Upper lobe of right lung (tissue), 1 donor: ENCODE measurements at regions not wholly inside any gene's neighbourhood (a gene's known extent, or its start where the extent isn't known, plus 50 kb on each side); places are given as distances from the start of the nearest gene placed in this dataset.
"Not testable (repeated sequence)": the region's sequence is repeated elsewhere in the genome, so short reads cannot be mapped to it uniquely, and the experiment has no call there.

Experiments
- ATAC-seq: fragments of 200-7000 bp; cut with Tn5 transposase; one replicate; pipeline ENCODE4 v1.9.1; 2020; ENCODE audit warnings: mild to moderate bottlenecking, moderate library complexity
- DNase-seq: peaks from one replicate; pipeline ENCODE4 v3.0.0-alpha.2; 2020
- H3K27ac ChIP-seq: fragments of 200-600 bp; one replicate; pipeline ENCODE4 v1.8.0; 2022
- H3K27me3 ChIP-seq: fragments of 200-600 bp; one replicate; pipeline ENCODE4 v1.8.0; 2022; ENCODE audit warnings: mild to moderate bottlenecking
- H3K36me3 ChIP-seq: fragments of 200-600 bp; one replicate; pipeline ENCODE4 v1.8.0; 2022
- H3K4me1 ChIP-seq: fragments of 200-600 bp; one replicate; pipeline ENCODE4 v1.8.0; 2022
- H3K4me3 ChIP-seq: fragments of 200-600 bp; one replicate; pipeline ENCODE4 v1.8.0; 2022; ENCODE audit warnings: mild to moderate bottlenecking
- H3K9me3 ChIP-seq: fragments of 200-600 bp; one replicate; pipeline ENCODE4 v1.8.0; 2022
- intact Hi-C: fragments of 100-400 bp; cut with DNase I; formaldehyde crosslinking; loops from one replicate; pipeline ENCODE4 v1.11.0; 2022
- TF ChIP-seq, protein P1 (sequence below): fragments of 200-600 bp; IDR thresholded peaks from one replicate; pipeline ENCODE4 v1.8.0; 2022; ENCODE audit warnings: antibody characterized with exemption
- donor health status: DM: no; HTN: yes; CAD: no; lungs with severe emphysema.

DNA sequence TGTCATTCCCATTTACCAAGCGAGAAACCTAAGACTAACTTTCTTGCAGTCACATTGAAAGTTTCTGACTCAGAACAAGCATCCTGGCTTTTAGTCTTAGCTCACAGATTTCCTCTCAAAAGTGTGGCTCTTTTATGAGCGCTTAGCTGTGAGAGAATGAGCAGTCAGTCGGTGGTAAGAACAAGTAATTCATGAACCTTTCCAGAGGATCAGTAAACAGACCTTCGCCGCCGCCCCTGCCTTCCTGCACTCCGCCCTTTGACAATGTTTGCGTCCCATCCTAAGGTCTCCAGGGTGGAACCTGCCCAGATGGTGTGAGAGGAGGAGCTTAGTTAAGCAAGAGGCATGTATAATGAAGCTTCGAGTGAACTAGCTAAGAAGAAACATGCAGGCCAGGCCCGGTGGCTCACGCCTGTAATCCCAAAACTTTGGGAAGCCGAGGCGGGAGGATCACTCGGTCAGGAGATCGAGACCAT lies 142.4 kb downstream of the GLUL start:
- intact Hi-C loops: no loop called here
- H3K4me3 ChIP-seq: no peak overlapping the region
- H3K27ac ChIP-seq: no peak overlapping the region
- no peak for DNase-seq
- peak; percentile 58 for ATAC-seq
- H3K27me3 ChIP-seq: no peaks in the 10 kb centered on the region
- no peaks in the 10 kb centered on the region for H3K9me3 ChIP-seq
- no peaks in the 10 kb centered on the region for H3K36me3 ChIP-seq
- TF ChIP-seq, protein P1, sequence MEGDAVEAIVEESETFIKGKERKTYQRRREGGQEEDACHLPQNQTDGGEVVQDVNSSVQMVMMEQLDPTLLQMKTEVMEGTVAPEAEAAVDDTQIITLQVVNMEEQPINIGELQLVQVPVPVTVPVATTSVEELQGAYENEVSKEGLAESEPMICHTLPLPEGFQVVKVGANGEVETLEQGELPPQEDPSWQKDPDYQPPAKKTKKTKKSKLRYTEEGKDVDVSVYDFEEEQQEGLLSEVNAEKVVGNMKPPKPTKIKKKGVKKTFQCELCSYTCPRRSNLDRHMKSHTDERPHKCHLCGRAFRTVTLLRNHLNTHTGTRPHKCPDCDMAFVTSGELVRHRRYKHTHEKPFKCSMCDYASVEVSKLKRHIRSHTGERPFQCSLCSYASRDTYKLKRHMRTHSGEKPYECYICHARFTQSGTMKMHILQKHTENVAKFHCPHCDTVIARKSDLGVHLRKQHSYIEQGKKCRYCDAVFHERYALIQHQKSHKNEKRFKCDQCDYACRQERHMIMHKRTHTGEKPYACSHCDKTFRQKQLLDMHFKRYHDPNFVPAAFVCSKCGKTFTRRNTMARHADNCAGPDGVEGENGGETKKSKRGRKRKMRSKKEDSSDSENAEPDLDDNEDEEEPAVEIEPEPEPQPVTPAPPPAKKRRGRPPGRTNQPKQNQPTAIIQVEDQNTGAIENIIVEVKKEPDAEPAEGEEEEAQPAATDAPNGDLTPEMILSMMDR: no peak
- no peaks in the 10 kb centered on the region for H3K4me1 ChIP-seq

DNA sequence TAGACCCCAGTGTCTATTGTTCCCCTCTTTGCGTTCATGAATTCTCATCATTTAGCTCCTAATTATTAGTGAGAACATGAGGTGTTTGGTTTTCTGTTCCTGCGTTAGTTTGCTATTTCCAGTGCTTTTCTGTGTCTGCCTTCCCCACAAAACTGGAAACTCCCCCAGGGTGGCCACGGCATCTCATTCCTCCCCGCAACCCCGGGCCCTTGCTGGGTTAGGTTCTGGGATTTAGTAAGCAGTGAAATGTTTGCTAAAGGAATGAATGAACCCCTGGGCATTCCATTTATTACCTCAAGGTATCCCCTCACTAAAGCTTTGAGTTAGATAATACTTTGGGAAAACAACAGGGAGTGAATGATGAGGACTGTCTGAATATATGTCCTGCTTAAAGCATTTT lies 142.9 kb downstream of the GLUL start:
- TF ChIP-seq, protein P1: no peak
- H3K9me3 ChIP-seq: no peaks in the 10 kb centered on the region
- H3K27ac ChIP-seq: no peak overlapping the region
- intact Hi-C loops: no loop called here
- DNase-seq (no peak), ATAC-seq (no peak)
- H3K36me3 ChIP-seq: no peaks in the 10 kb centered on the region
- H3K4me1 ChIP-seq: no peaks in the 10 kb centered on the region
- no peaks in the 10 kb centered on the region for H3K27me3 ChIP-seq
- no peak overlapping the region for H3K4me3 ChIP-seq

DNA sequence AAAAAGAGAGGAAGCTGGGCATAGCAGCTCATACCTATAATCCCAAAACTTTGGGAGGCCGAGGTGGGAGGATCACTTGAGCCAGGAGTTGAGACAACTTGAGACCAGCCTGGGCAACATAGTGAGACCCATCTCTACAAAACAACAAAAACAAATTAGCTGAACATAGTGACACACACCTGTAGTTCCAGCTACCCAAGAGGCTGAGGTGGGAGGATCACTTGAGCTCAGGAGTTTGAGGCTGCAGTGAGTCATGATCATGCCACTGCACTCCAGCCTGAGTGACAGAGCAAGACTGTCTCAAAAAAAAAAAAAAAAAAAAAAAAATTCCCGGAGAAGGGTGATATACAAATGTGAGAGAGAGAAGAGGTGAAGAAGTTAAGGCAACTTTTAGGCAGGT lies 143.8 kb downstream of the GLUL start:
- H3K36me3 ChIP-seq, ATAC-seq, H3K9me3 ChIP-seq, H3K27me3 ChIP-seq, H3K4me3 ChIP-seq, H3K4me1 ChIP-seq, intact Hi-C loops, DNase-seq, H3K27ac ChIP-seq: not testable (repeated sequence)

DNA sequence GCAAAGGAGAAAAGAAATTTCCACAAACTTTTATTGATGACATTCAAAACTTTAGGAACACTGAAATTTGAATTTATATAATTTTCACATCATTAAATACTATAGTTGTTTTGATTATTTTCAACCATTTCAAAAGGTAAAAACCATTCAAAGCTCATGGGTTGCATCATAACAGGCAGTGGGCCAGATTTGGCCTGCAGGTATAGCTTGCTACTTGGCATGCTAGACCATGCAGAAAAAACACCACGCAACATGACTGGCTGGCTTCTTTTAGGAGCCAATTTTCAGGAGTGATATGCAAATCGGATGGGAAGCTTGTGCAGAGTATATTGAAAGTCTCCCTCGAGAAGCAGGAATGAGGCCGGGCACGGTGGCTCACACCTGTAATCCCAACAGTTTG lies 144.8 kb downstream of the GLUL start:
- TF ChIP-seq, protein P1: no peak
- no peaks in the 10 kb centered on the region for H3K36me3 ChIP-seq
- H3K4me3 ChIP-seq: no peak overlapping the region
- H3K27ac ChIP-seq: no peak overlapping the region
- DNase-seq: no peak
- no peak for ATAC-seq
- intact Hi-C loops: no loop called here
- H3K9me3 ChIP-seq: no peaks in the 10 kb centered on the region
- no peaks in the 10 kb centered on the region for H3K27me3 ChIP-seq
- H3K4me1 ChIP-seq: no peaks in the 10 kb centered on the region

DNA sequence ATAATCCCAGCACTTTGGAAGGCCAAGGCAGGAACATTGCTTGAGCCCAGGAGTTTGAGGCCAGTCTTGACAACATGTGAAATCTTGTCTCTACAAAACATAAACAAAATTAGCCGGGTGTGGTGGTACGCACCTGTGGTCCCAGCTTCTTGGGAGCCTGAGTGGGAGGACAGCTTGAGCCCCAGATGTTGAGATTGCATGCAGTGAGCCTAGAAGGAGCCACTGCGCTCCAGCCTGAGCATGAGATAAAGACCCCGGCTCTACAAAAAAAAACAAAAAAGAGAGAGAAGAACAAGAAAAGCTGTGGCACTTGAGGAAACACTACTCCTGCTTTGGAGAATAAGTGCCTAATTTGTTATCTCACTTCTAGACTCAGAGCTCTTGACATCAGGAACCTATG lies 146.6 kb downstream of the GLUL start:
- no peaks in the 10 kb centered on the region for H3K9me3 ChIP-seq
- no peaks in the 10 kb centered on the region for H3K27me3 ChIP-seq
- H3K4me3 ChIP-seq: no peak overlapping the region
- no peak overlapping the region for H3K27ac ChIP-seq
- ATAC-seq: no peak
- intact Hi-C loops: no loop called here
- H3K36me3 ChIP-seq: no peaks in the 10 kb centered on the region
- peaks cover 5% of the 10 kb centered on the region for H3K4me1 ChIP-seq
- TF ChIP-seq, protein P1: no peak
- no peak for DNase-seq

DNA sequence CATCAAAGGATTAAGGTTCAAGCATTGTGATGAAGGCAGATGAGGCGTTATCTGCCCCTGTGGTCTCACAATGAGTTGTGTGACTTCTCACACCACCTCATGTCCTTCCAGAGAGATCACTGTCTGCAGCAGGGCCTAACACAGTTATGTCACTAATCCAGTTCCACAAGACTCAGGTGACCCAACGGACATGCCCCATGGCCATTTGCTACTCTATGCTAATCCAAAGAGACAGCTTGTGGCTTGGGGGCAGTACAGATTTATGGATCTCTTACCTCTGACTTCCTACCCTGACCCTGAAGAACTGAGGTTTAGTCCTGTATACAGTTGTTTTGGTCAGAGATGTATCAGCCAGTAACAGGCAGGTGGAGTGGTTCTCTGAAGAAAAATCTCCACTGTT lies 147.1 kb downstream of the GLUL start:
- H3K4me1 ChIP-seq: peaks cover 5% of the 10 kb centered on the region
- no peaks in the 10 kb centered on the region for H3K27me3 ChIP-seq
- intact Hi-C loops: no loop called here
- H3K27ac ChIP-seq: no peak overlapping the region
- no peaks in the 10 kb centered on the region for H3K36me3 ChIP-seq
- TF ChIP-seq, protein P1: no peak
- no peak for DNase-seq
- ATAC-seq: no peak
- no peaks in the 10 kb centered on the region for H3K9me3 ChIP-seq
- no peak overlapping the region for H3K4me3 ChIP-seq
